Spleen (tissue), 7 donors: ENCODE measurements at regions not wholly inside any gene's neighbourhood (a gene's known extent, or its start where the extent isn't known, plus 50 kb on each side); places are given as distances from the start of the nearest gene placed in this dataset.

Experiments used
- CTCF ChIP-seq, 11 experiments: fragments of 200-600 bp in 7 of 11; fragments of 450-650 bp in 4 of 11; sonication (generic) in 4 of 11; IDR thresholded peaks in 8 of 11; conservative IDR thresholded peaks in 3 of 11; 1 replicate in 7 of 11; 2 replicates in 4 of 11; pipeline versions ENCODE4 v1.4.0 to v1.8.0; 2016 to 2021; ENCODE audit warnings: antibody characterized with exemption in 11 of 11, inconsistent platforms in 4 of 11, mild to moderate bottlenecking in 1 of 11
- POLR2A ChIP-seq, 3 donors: fragments of 450-650 bp; IDR thresholded peaks; one replicate each; pipeline ENCODE4 v1.5.1; 2017; ENCODE audit warnings: antibody characterized with exemption in 3 of 3, mild to moderate bottlenecking in 1 of 3
- POLR2AphosphoS5 ChIP-seq, 3 donors: sonication (generic); formaldehyde crosslinking; IDR thresholded peaks; one replicate each; pipeline ENCODE4 v1.5.1; 2017; ENCODE audit warnings: antibody characterized with exemption in 3 of 3
- donor health status: DM: no; HTN: no; CAD: no; lungs with moderate emphysema.
- donor health status: DM: no; HTN: no; CAD: no.
- donor health status: DM: no; HTN: no; CAD: no.

- TF ChIP-seq CTCF (IDR thresholded peaks at IDR 0.05 in 8 of 11, conservative IDR thresholded peaks at IDR 0.05 in 3 of 11): no peak
- TF ChIP-seq POLR2AphosphoS5 (IDR thresholded peaks at IDR 0.05): no peak
- TF ChIP-seq POLR2A (IDR thresholded peaks at IDR 0.05): no peak
These were observed 78.1 kb upstream of the TTC34 start for GRCh38 chr1:2879591-2879990.
